SK-N-SH treated with all-trans-retinoic acid at 6 μM for 48 hours (cell line): ENCODE measurements at regions not wholly inside any gene's neighbourhood (a gene's known extent, or its start where the extent isn't known, plus 50 kb on each side); places are given as distances from the start of the nearest gene placed in this dataset.

ENCODE experiments used
- ARNTL ChIP-seq: fragments of 450-650 bp; formaldehyde crosslinking; IDR thresholded peaks from 2 replicates; pipeline ENCODE4 v1.5.0; 2020; ENCODE audit warnings: low read depth, mild to moderate bottlenecking, moderate library complexity, borderline replicate concordance
- BACH2 ChIP-seq: fragments of 250-450 bp; sonication (Bioruptor Pico); IDR thresholded peaks from 2 replicates; pipeline ENCODE4 v1.9.0; 2021; ENCODE audit warnings: mild to moderate bottlenecking, borderline replicate concordance
- ISL1 ChIP-seq: fragments of 250-450 bp; sonication (Bioruptor Pico); IDR thresholded peaks from 2 replicates; pipeline ENCODE4 v2.1.2; 2022; ENCODE audit warnings: mild to moderate bottlenecking, moderate library complexity
- OSR1 ChIP-seq: fragments of 250-450 bp; sonication (Bioruptor Pico); IDR thresholded peaks from 2 replicates; pipeline ENCODE4 v1.8.0; 2022; ENCODE audit warnings: moderate library complexity, mild to moderate bottlenecking, inconsistent platforms
- PPARA ChIP-seq: fragments of 250-450 bp; sonication (Bioruptor Pico); IDR thresholded peaks from 2 replicates; pipeline ENCODE4 v1.5.0; 2020; ENCODE audit warnings: mild to moderate bottlenecking, borderline replicate concordance
- TCF4 ChIP-seq: fragments of 250-450 bp; sonication (Bioruptor Pico); IDR thresholded peaks from 2 replicates; pipeline ENCODE4 v1.8.0; 2021; ENCODE audit warnings: mild to moderate bottlenecking, moderate library complexity, borderline replicate concordance
- ZNF565 ChIP-seq: fragments of 450-650 bp; formaldehyde crosslinking; conservative IDR thresholded peaks from 2 replicates; pipeline ENCODE4 v1.5.0; 2020; ENCODE audit warnings: low read depth, mild to moderate bottlenecking, moderate library complexity
- ZNF8 ChIP-seq: fragments of 450-650 bp; formaldehyde crosslinking; IDR thresholded peaks from 2 replicates; pipeline ENCODE4 v1.5.0; 2020; ENCODE audit warnings: mild to moderate bottlenecking, moderate library complexity
- TF ChIP-seq, protein P1 (sequence below): fragments of 250-450 bp; sonication (Bioruptor Pico); IDR thresholded peaks from 2 replicates; pipeline ENCODE4 v1.8.0; 2020; ENCODE audit warnings: mild to moderate bottlenecking, moderate library complexity, borderline replicate concordance
- TF ChIP-seq, protein P2 (sequence below): fragments of 250-450 bp; sonication (Bioruptor Pico); IDR thresholded peaks from 2 replicates; pipeline ENCODE4 v1.8.0; 2021; ENCODE audit warnings: low read depth, mild to moderate bottlenecking, moderate library complexity, borderline replicate concordance

- no peak for TF ChIP-seq ISL1 (CRISPR knock-in tag)
- no peak for TF ChIP-seq BACH2 (CRISPR knock-in tag)
- TF ChIP-seq, protein P1, sequence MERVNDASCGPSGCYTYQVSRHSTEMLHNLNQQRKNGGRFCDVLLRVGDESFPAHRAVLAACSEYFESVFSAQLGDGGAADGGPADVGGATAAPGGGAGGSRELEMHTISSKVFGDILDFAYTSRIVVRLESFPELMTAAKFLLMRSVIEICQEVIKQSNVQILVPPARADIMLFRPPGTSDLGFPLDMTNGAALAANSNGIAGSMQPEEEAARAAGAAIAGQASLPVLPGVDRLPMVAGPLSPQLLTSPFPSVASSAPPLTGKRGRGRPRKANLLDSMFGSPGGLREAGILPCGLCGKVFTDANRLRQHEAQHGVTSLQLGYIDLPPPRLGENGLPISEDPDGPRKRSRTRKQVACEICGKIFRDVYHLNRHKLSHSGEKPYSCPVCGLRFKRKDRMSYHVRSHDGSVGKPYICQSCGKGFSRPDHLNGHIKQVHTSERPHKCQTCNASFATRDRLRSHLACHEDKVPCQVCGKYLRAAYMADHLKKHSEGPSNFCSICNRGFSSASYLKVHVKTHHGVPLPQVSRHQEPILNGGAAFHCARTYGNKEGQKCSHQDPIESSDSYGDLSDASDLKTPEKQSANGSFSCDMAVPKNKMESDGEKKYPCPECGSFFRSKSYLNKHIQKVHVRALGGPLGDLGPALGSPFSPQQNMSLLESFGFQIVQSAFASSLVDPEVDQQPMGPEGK (CRISPR knock-in tag), result no peak
- TF ChIP-seq ARNTL (CRISPR knock-in tag), result no peak
- TF ChIP-seq, protein P2, sequence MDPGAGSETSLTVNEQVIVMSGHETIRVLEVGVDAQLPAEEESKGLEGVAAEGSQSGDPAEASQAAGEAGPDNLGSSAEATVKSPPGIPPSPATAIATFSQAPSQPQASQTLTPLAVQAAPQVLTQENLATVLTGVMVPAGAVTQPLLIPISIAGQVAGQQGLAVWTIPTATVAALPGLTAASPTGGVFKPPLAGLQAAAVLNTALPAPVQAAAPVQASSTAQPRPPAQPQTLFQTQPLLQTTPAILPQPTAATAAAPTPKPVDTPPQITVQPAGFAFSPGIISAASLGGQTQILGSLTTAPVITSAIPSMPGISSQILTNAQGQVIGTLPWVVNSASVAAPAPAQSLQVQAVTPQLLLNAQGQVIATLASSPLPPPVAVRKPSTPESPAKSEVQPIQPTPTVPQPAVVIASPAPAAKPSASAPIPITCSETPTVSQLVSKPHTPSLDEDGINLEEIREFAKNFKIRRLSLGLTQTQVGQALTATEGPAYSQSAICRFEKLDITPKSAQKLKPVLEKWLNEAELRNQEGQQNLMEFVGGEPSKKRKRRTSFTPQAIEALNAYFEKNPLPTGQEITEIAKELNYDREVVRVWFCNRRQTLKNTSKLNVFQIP (CRISPR knock-in tag), result no peak
- TF ChIP-seq TCF4, result no peak
- no peak for TF ChIP-seq ZNF8 (CRISPR knock-in tag)
- TF ChIP-seq ZNF565 (CRISPR knock-in tag), result no peak
- TF ChIP-seq OSR1 (CRISPR knock-in tag), result no peak
- TF ChIP-seq PPARA (CRISPR knock-in tag), result no peak
Measured at GRCh38 chr14:86596024-86596423, 1066.1 kb downstream of the FLRT2 start.
